RKO (cell line): ENCODE measurements at regions not wholly inside any gene's neighbourhood (a gene's known extent, or its start where the extent isn't known, plus 50 kb on each side); places are given as distances from the start of the nearest gene placed in this dataset.
"Not testable (repeated sequence)": the region's sequence is repeated elsewhere in the genome, so short reads cannot be mapped to it uniquely, and the experiment has no call there.

Experiments
- DNase-seq: peaks from one replicate; pipeline ENCODE4 v3.0.0-alpha.2; 2016; ENCODE audit warnings: low spot score

- not testable (repeated sequence) for DNase-seq
Observed at GRCh38 chr15:44849701-44850403, 106.6 kb upstream of the TERB2 start.

- DNase-seq: peak; percentile 49
Observed at GRCh38 chr15:44853304-44853950, 103.1 kb upstream of the TERB2 start.

DNA sequence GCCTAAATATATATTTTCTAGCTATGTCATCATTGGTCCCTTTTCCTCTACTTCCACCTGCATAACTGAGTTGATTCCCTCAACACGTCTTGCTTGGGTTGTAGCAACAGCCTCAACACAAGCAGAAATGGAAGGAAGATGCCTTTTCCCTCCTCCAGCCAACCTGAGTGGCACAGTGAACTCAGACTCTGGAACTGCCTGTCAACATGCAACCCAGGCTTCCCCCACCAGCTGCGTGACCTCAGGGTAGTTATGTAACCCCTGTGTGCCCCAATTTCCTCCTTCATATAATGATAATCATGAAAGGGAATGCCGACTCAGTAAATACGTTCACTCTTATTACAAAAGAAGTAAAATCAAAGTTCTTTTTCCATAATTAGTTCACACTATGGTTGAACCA, 101.8 kb upstream of the TERB2 start:
- DNase-seq: not testable (repeated sequence)

DNA sequence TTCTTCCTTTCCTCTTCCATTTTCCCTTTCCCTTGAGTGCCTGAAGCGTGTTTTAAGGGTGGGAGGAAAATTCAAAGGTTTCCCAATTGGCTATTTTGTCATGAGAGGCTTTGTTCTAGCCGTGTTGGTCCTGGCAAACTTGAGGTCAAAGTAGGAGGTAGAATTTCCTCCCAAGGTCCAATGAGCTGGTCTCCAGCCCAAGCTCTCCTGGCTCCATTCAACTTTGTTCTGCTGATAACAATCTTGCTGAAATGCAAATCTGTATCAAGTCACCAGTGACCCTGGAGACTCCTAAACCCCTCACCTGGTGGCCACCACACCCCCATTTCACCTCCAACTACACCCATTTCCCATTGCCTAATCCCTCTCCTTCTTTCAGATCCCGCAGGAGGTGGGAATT, 100.2 kb upstream of the TERB2 start:
- not testable (repeated sequence) for DNase-seq

DNA sequence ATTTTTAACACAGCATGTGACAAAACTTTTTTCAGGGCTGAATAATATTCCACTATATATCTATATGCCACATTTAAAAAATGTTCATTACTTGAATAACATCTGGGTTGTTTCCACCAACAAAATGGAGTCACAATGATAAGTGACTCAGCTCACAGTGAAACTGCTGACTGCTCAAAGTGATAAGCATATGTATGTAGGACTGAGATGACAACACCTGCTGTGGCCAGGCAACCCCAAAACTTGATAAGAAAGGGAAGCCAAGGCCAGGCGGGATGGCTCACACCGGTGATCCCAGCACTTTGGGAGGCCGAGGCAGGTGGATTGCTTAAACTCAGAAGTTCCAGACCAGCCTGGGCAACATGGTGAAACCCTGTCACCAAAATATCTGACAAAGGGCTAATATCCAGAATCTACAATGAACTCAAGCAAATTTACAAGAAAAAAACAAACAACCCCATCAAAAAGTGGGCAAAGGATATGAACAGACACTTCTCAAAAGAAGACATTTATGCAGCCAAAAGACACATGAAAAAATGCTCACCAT, 99.2 kb upstream of the TERB2 start:
- not testable (repeated sequence) for DNase-seq

GRCh38 chr15:44859088-44859487, 97.4 kb upstream of the TERB2 start:
- DNase-seq: not testable (repeated sequence)

GRCh38 chr15:44860168-44860567, 96.3 kb upstream of the TERB2 start:
- not testable (repeated sequence) for DNase-seq

DNA sequence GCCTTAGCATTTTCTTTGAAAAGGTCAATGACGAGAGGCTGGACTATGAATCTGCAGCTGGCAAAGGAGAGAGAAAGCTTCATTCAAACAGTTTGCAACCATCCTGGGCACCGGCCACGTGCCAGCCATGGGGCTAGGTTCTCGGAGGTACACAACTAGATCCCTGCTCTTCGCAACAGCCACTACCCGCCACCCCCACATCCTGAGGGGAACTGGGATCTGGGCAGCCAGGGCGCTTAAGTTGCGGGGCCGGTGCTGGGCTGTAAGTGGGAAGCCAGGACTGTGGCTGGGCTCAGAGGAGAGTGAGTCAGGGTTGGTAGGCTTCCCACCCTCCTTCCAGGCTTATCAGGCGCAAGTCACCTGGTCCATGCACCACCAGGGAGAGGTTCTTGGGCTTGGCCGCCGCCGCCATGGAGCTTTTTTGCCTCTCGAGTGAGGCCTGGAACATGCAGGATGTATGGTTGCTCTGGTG, 95.0 kb upstream of the TERB2 start:
- DNase-seq: no peak

- no peak for DNase-seq
Observed at GRCh38 chr15:44861917-44862316, 94.6 kb upstream of the TERB2 start.

- DNase-seq: not testable (repeated sequence)
Observed at GRCh38 chr15:44862866-44863265, 93.6 kb upstream of the TERB2 start.

DNA sequence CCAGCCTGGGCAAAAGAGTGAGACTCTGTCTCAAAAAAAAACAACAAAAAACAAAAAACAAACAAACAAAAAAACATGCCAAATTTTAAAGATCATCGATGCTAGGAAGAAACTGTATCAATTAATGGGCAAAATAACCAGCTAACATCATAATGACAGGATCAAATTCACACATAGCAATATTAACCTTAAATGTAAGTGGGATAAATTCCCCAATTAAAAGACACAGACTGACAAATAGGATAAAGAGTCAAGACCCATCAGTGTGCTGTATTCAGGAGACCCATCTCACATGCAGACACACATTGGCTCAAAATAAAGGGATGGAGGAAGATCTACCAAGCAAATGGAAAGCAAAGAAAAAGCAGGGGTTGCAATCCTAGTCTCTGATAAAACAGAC, 88.4 kb upstream of the TERB2 start:
- not testable (repeated sequence) for DNase-seq

GRCh38 chr15:44870125-44870524, 86.4 kb upstream of the TERB2 start:
- not testable (repeated sequence) for DNase-seq

- DNase-seq: no peak
Observed at GRCh38 chr15:44873103-44873502, 83.4 kb upstream of the TERB2 start.

- no peak for DNase-seq
Observed at GRCh38 chr15:44879066-44879465, 77.4 kb upstream of the TERB2 start.

- no peak for DNase-seq
Observed at GRCh38 chr15:44882499-44882968, 74.0 kb upstream of the TERB2 start.

GRCh38 chr15:44883199-44883877, 73.1 kb upstream of the TERB2 start:
- no peak for DNase-seq

GRCh38 chr15:44898890-44899651, 57.4 kb upstream of the TERB2 start:
- DNase-seq: peak; percentile 46

DNA sequence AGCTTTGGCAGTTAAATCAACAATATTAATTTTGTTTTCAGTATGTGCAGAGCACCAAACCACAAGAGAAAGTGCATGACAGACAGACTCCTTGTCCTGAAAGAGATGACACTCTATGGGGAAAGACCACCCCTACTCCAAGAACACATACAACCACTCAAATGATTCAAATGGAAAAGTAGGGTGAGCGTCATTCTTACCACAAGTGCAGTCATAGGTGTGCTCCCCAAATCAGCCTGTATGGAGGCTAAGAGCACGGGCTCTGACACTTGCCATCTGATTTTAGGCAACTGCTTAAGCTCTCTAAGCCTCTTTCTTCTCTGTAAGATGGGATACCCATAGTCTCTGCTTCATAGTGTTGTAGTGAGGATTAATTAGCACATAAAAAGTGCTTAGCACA, 56.7 kb upstream of the TERB2 start:
- not testable (repeated sequence) for DNase-seq

DNA sequence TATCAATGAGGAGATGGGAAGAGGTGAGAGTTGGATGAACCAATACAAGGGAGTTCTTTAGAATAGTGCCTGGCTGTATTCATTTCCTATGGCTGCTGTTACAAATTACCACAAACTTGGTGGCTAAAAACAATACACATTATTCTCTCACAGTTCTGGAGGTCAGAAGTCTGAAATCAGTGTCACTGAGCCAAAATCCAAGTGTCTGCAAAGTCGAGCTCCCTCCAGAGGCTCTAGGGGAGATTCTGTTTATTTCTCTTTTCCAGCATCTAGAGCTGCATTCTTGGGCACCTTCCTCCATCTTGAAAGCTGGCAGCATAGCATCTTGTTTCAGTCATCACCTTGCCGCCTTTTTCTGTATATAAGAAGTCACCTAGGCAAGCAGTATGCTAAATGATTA, 55.7 kb upstream of the TERB2 start:
- DNase-seq: not testable (repeated sequence)

DNA sequence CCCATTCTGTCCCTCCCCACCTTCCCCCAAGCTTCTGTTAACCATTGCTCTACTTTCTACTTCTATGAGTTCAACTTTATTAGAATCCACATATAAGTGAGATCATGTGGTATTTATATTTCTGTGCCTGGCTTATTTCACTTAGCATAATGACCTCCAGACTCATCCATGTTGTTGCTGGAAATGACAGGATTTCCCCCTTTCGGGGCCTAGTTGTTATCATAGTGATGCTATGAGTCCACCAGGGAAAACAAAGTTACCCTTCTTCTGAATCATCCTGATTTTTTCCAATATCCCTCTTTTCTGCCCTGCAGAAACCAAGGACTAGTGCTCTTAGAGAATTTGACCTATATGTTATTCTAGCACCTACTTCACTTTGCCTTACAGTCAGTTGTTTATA, 53.2 kb upstream of the TERB2 start:
- DNase-seq: not testable (repeated sequence)

DNA sequence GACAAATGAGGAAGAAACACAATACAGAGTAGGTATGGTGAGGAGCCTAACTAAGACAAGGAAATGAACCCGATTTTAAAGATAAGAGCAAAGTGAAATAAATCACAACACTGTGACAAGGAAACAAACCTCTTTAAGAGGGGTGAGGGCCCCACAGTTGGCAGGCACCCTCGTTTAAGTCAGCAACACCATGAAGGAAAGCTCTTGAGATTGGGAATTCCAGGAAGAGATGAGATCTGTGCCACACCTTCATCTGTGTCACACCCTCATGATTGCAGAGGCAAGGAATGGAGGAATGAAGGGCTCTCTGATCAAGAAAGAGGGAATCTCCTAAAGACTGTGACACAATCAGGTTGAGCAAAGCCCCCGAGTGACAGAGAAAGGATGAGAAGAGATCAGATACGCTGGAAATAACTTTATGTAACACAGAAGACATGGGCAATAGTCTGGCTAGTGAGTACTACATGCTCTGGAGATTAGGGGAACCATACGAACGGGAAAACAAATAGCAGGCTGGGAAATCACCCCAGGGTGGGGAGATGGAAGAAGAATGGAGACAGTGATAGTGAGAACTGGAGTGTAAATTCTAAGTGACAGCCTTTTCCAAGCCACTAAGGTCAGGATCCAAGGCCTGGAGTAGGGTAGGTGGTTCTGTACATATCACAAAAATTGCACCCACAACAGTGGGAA, 51.7 kb upstream of the TERB2 start:
- DNase-seq: not testable (repeated sequence)
